Immature natural killer cell (primary cell): ENCODE measurements at regions not wholly inside any gene's neighbourhood (a gene's known extent, or its start where the extent isn't known, plus 50 kb on each side); places are given as distances from the start of the nearest gene placed in this dataset.

Experiments
- DNase-seq, 3 donors: peaks; one replicate each; pipeline ENCODE4 v3.0.0; 2022; ENCODE audit warnings: mixed read lengths in 1 of 3
- H3K27ac Mint-ChIP-seq, 6 donors: one replicate each; pipeline ENCODE4 v1.8.0; 2020; ENCODE audit warnings: mixed read lengths in 6 of 6, mild to moderate bottlenecking in 5 of 6, inconsistent platforms in 4 of 6, moderate library complexity in 3 of 6
- H3K27me3 Mint-ChIP-seq, 3 donors: one replicate each; pipeline ENCODE4 v1.8.0; 2020 to 2021; ENCODE audit warnings: low read depth in 3 of 3, mild to moderate bottlenecking in 3 of 3, mixed read lengths in 3 of 3, moderate library complexity in 3 of 3, inconsistent platforms in 1 of 3
- H3K36me3 Mint-ChIP-seq, 3 donors: one replicate each; pipeline ENCODE4 v1.8.0; 2020; ENCODE audit warnings: mixed read lengths in 3 of 3, inconsistent platforms in 2 of 3, mild to moderate bottlenecking in 2 of 3
- H3K4me1 Mint-ChIP-seq, 2 donors: one replicate each; pipeline ENCODE4 v1.8.0; 2020; ENCODE audit warnings: inconsistent platforms in 2 of 2, mild to moderate bottlenecking in 2 of 2, mixed read lengths in 2 of 2, moderate library complexity in 1 of 2
- H3K4me3 Mint-ChIP-seq, 5 donors: one replicate each; pipeline ENCODE4 v1.8.0; 2020; ENCODE audit warnings: mild to moderate bottlenecking in 5 of 5, mixed read lengths in 5 of 5, inconsistent platforms in 3 of 5, moderate library complexity in 3 of 5
- H3K9me3 Mint-ChIP-seq, 6 donors: one replicate each; pipeline ENCODE4 v1.8.0; 2020; ENCODE audit warnings: mild to moderate bottlenecking in 6 of 6, mixed read lengths in 6 of 6, inconsistent platforms in 4 of 6, moderate library complexity in 3 of 6

DNA sequence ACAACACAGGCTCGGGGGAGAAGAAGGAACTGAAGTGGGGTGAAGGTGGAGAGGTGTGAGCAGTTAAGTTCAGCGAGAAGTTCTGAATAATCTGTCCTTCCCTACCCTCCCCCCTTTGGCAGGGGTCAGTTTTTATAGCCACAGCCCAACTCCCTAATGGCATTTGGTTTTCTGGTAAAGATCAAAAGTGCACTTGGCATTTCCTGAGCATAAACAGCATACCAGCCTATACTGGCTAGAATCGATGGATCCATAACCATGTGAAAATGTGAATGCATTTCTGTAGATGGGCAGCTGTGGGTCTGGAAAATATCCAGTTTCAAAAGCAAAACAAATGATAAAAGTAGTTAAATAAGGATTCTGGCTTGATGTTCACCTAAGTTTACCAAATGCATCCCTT is 410.9 kb downstream of the PLK2 start:
- Mint-ChIP-seq H3K36me3 (peaks cover 0 to 8% (median 0%) of the 10 kb centered on the region in 3 donors), H3K27ac (no peak overlapping the region), H3K4me3 (no peak overlapping the region)

DNA sequence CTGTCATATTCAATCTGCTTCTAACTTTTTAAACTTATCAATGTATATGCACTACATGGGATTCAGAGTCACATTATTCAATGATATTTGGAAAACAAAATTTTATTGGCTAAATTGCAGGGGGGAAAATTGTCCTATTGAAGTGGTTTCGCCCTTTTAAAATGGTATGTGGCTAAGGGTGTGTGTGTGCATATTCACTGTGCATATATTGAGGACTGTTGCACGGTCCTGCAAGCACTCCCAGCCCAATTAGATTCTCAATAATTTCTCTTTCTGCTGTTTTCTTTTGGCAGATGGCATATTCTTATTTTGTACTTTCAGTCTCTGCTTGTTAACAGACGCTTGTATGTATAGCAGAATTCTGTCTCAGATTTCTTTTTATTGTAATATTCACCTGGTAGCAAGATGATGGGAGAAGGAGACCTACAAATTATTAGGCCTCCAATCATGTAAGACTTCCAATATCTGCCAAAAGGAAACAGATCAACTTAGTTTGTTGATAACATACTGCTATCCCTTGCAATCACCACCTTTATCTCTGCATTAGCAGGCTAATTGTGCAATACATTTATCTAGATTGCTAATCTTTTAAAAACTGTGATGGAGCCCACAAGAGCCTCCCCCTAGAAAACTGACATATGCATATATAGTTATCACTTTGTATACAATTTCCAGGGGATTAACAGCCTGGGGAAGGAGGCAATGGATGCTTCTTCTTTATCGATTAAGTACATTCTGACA is 411.5 kb downstream of the PLK2 start:
- Mint-ChIP-seq H3K27ac (no peak overlapping the region), H3K27me3 (no peaks in the 10 kb centered on the region), H3K4me1 (peaks cover 9 to 13% of the 10 kb centered on the region in 2 donors), H3K4me3 (no peak overlapping the region), H3K36me3 (peaks cover 0 to 6% (median 0%) of the 10 kb centered on the region in 3 donors), H3K9me3 (peaks cover 0 to 5% (median under 1%) of the 10 kb centered on the region in 6 donors)
- no peak for DNase-seq

More for the DNA sequence above, 410.9 kb downstream of the PLK2 start:
- Mint-ChIP-seq H3K4me1 (peaks cover 3 to 7% of the 10 kb centered on the region in 2 donors), H3K9me3 (peaks cover 0 to 5% (median under 1%) of the 10 kb centered on the region in 6 donors), H3K27me3 (peaks cover 0 to 2% (median under 1%) of the 10 kb centered on the region in 3 donors)
- DNase-seq, result no peak

DNA sequence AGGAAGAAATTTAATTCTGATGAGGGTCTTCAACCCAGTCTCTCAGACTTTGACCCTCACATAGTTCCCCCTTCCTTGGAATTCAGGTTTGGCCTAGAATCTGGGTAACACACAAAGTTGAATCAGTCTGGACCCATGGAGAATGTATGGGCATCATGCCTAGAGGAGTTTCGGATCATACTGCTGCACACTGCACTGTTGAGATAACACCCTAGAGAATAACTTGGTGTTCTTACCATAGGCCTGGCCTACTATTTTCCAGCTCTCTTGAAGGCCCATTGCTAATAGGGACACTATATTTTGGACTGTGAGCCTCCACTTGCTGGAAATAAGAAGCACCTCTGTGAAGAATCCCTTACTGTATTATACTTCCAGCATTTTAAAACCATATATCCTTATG is 413.5 kb downstream of the PLK2 start:
- Mint-ChIP-seq H3K9me3 (peaks cover 0 to 1% (median 0%) of the 10 kb centered on the region in 6 donors), H3K36me3 (peaks cover 0 to 4% (median 0%) of the 10 kb centered on the region in 3 donors), H3K27ac (no peak overlapping the region), H3K27me3 (no peaks in the 10 kb centered on the region), H3K4me1 (peaks cover 27 to 33% of the 10 kb centered on the region in 2 donors), H3K4me3 (no peak overlapping the region)
- no peak for DNase-seq

DNA sequence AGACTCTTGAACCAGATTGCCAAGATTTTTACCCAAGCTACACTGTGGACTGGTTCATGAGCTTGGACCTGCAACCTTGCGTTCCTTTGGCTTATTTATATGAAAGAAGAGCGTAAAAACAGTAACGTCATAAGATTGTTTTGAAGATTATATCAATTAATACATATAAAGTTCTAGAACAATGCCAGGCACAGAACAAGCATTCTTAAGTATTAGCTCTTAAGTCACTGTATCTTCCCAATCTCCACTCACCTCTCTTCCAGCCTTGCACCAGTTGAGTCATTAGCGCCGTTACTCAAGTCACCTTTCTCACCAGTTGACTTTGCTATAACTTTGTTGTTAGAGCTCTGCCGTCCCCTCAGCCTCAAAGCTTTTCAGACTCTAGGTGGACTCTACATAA is 415.7 kb downstream of the PLK2 start:
- no peak for DNase-seq
- Mint-ChIP-seq H3K9me3 (no peaks in the 10 kb centered on the region), H3K4me1 (peaks cover 35 to 49% of the 10 kb centered on the region in 2 donors), H3K27ac (no peak overlapping the region), H3K27me3 (no peaks in the 10 kb centered on the region), H3K36me3 (no peaks in the 10 kb centered on the region), H3K4me3 (peak overlapping the region in 1 of 5 donors; percentile 52)

DNA sequence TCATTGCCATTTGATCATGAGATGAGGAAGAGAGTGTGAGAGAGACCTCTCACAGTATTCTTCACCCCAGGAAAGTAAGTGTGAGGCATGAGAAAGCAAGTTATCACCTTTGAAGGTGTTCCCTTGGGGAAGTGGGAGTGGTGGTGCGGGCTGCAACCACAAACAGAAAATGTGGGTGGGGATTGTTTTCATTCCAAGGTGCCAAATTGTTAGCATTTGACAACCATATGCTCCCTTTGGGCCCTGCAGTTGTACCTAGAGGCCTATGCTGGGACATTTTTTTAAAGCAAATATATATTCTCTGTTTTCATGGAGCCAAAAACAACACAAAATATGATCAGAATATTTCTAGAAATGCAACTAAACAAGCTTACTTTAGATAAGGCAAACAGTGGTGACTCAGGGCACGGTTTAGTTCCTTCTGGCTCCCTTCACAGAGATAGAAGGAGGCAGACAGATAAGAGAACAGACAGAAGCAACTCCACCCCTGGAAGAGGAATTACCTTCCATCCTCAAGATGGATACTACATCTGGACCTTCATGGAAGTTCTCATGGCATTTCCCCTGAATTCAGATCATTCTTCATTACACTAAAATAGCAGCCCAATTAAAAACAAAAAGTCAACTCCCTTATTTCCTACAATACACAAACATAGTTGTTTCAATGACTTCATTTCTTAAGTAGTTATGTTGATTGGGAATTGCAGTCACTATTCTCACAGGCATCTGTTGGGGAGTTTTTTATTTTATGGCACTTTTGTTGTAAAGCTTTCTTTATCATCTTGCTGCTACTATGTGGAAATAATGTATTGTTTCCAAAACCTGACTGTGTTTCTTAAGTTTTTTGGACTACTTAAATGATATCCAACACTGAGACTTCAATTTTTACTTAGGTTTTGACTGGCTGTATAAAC is 416.6 kb downstream of the PLK2 start:
- Mint-ChIP-seq H3K27me3 (no peaks in the 10 kb centered on the region), H3K27ac (peak overlapping the region; percentile 2 to 85 (median 41)), H3K36me3 (no peaks in the 10 kb centered on the region), H3K4me1 (peaks cover 35 to 49% of the 10 kb centered on the region in 2 donors), H3K4me3 (peak overlapping the region; percentile 16 to 67 (median 34)), H3K9me3 (no peaks in the 10 kb centered on the region)
- peak; percentile 13 to 46 (median 27) for DNase-seq

DNA sequence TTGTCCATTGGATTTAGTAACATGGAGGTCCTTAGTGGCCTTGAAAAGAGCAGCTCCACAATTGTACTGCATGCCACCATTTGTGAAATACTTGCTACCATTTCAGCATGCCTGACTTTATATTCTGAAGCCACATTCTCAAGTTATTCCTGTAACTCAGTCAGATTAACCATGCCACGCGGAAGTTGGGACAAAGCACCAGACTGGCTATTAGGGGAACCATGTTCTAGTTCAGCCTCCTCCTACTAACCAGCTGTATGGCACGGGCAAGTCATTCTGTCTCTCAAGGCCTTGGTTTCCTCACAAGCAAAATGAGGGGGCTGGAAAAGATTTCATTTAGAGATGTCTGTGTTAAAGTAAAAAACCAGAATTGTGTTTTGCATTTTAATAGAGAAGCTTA is 418.0 kb downstream of the PLK2 start:
- Mint-ChIP-seq H3K27ac (peak overlapping the region in 2 of 6 donors; percentile 47 to 70), H3K9me3 (no peaks in the 10 kb centered on the region), H3K4me1 (peaks cover 35 to 49% of the 10 kb centered on the region in 2 donors), H3K4me3 (peak overlapping the region in 2 of 5 donors; percentile 7 to 45), H3K27me3 (no peaks in the 10 kb centered on the region), H3K36me3 (no peaks in the 10 kb centered on the region)
- no peak for DNase-seq

DNA sequence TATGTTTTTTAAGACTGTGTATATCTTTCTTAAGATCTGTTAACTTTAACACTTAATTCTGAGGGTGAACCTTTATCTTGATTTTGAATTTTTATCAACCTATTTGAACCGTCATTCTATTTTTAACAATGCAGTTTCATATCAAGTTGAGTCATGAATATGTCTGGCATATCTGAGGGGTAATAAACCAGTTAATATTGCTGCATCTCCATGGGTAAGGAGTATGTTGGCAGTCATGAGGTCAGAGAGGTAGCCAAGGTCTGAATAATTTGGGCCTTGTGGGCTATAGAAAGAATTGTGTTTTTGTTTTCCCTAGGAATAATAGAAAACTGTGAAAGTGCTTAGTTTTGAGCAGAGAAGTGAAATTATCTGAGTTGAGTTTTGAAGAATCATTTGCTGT is 419.0 kb downstream of the PLK2 start:
- Mint-ChIP-seq H3K27ac (peak overlapping the region in 3 of 6 donors; percentile 2 to 15 (median 15)), H3K4me3 (peak overlapping the region in 1 of 5 donors; percentile 12), H3K9me3 (no peaks in the 10 kb centered on the region), H3K4me1 (peaks cover 35 to 49% of the 10 kb centered on the region in 2 donors), H3K27me3 (no peaks in the 10 kb centered on the region), H3K36me3 (no peaks in the 10 kb centered on the region)
- no peak for DNase-seq

DNA sequence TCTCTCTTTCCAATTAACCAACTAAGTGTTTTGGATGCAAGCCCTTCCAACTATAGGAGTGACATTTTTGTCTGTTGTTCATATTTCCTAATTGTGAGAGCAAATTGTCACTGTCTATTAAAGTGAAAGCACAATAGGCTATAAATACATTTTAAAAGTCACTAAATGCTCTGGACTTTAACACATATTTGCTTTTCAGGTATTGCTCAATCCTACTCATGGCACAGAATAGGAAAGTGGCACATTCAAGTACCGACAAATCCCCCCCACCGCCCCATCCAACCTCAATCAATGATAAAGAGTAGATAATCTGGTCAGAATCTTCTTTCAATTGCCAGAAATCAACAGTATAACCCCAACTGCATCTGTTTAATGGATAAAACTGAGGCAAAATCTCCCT is 419.8 kb downstream of the PLK2 start:
- no peak for DNase-seq
- H3K27me3 Mint-ChIP-seq, result no peaks in the 10 kb centered on the region
- no peak overlapping the region for H3K4me3 Mint-ChIP-seq
- no peaks in the 10 kb centered on the region for H3K9me3 Mint-ChIP-seq
- H3K4me1 Mint-ChIP-seq, result peaks cover 35 to 49% of the 10 kb centered on the region in 2 donors
- H3K27ac Mint-ChIP-seq, result no peak overlapping the region
- no peaks in the 10 kb centered on the region for H3K36me3 Mint-ChIP-seq

DNA sequence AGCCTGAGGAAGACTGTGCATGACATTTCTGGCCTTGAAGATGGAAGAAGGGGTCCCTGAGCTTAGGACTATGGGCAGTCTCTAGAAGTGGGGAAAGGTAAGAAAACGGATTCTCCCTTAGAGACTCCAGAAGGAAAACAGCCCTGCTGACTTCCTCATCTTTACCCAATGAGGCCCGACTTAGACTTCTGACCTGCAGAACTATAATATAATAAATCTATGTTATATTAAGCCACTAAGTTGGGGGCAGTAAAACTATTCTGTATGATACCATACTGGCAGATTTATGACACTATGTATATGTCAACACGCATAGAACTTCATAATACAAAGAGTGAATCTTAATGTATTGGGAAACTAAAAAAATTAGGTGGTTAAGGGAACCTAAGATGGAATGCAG is 422.0 kb downstream of the PLK2 start:
- Mint-ChIP-seq H3K4me1 (peaks cover 21 to 31% of the 10 kb centered on the region in 2 donors), H3K27ac (no peak overlapping the region), H3K4me3 (no peak overlapping the region), H3K9me3 (no peaks in the 10 kb centered on the region), H3K27me3 (no peaks in the 10 kb centered on the region), H3K36me3 (no peaks in the 10 kb centered on the region)
- no peak for DNase-seq

DNA sequence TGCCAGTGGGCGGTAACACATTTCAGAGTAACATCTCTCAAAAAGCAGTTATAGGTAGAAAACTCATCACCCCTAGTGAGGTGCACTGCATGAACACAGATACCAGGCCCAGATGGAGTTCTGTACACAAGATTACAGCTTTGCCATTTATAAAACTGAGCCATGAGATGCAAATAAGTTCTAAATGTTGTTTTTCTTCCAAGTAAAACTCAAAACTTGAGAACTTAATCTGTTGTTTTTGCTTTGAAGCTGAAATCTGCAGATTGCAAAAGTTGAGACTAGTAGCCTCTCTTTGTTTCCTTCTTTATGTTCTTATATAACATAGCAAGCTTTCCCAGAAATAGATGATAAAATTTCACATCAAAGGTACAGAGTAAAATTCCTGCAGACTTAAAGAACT is 434.1 kb downstream of the PLK2 start:
- no peak for DNase-seq
- no peaks in the 10 kb centered on the region for H3K36me3 Mint-ChIP-seq
- no peaks in the 10 kb centered on the region for H3K4me1 Mint-ChIP-seq
- H3K27ac Mint-ChIP-seq, result no peak overlapping the region
- H3K9me3 Mint-ChIP-seq, result no peaks in the 10 kb centered on the region
- H3K27me3 Mint-ChIP-seq, result no peaks in the 10 kb centered on the region
- H3K4me3 Mint-ChIP-seq, result no peak overlapping the region

DNA sequence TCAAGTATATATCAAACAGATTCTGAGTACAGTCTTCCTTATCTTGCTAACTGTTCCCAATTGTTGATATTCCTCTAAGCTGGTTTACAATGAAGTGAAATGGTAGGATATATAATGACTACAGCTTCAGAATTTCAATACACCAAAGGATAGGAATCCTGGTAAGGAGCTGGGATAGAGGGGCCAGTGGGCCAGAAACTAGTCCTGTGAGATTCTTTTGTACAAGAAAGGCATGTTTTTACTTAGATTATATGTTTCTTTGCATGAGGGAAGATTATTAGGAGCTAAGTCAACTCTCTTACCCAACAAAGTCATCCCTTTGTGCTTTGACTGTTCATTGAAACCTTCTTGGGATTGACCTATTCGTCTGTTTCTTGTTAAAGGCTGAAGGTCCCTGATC is 435.7 kb downstream of the PLK2 start:
- Mint-ChIP-seq H3K9me3 (no peaks in the 10 kb centered on the region), H3K4me1 (no peaks in the 10 kb centered on the region), H3K27ac (no peak overlapping the region), H3K4me3 (no peak overlapping the region), H3K27me3 (no peaks in the 10 kb centered on the region), H3K36me3 (no peaks in the 10 kb centered on the region)
- no peak for DNase-seq

DNA sequence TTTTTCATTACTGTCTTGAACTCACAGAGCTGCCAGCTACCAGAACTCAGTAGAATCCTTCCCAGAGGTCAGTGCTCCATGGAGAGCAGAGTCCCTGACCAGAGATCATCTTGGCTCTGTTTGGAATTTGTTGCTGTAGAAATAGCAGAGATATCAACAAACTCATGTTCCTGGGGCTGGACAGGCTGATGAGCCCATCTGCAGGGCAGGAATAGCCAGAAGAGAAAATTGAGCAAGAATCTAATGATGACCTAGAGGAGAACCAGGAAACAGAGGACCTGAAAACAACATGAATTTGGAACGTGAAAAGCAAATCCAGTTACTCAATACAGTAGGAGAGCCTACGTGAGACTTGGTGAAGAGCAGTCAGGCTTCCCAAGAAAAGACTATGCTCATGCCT is 437.8 kb downstream of the PLK2 start:
- no peaks in the 10 kb centered on the region for H3K4me1 Mint-ChIP-seq
- DNase-seq, result no peak
- no peak overlapping the region for H3K27ac Mint-ChIP-seq
- no peaks in the 10 kb centered on the region for H3K36me3 Mint-ChIP-seq
- H3K4me3 Mint-ChIP-seq, result no peak overlapping the region
- no peaks in the 10 kb centered on the region for H3K27me3 Mint-ChIP-seq
- no peaks in the 10 kb centered on the region for H3K9me3 Mint-ChIP-seq

DNA sequence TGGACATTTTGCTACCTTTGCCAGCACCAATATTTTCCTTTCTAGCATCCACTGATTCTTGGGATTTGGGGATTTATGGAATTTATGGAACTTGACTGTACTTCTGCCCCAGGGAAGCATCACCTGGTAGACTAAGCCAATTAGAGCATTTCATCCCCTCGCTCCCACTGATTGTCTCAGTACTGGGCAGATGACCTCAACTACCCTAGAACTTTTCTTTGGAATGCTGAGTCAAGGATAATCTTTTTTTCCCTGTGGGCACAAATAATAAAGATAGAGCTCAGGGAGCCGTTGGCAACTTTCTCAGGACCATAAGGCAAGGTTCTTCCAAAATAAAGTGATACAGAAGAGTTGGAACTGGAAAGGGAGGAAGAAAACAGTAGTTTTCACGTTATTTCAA is 438.4 kb downstream of the PLK2 start:
- no peaks in the 10 kb centered on the region for H3K4me1 Mint-ChIP-seq
- no peak overlapping the region for H3K4me3 Mint-ChIP-seq
- H3K9me3 Mint-ChIP-seq, result no peaks in the 10 kb centered on the region
- no peaks in the 10 kb centered on the region for H3K36me3 Mint-ChIP-seq
- H3K27ac Mint-ChIP-seq, result no peak overlapping the region
- H3K27me3 Mint-ChIP-seq, result no peaks in the 10 kb centered on the region
- DNase-seq, result no peak

DNA sequence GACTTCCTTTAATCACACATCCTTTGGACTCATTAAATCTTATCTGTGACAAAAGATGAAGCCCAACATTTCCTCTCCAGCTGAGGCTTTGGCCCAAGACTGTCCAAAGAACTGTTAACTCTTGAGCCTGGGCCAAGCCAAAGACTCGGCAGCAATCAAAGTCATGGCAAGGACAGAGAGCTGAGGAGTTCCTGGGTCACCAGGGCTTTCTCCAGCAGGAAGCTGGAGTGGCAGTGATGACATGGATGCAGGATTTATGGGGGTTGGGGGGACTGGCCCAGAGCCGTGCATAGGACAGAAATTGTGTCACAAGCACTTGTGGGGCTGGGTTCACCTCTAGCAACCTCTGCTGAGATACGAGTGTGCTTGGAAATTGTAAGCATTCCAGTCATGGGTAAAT is 440.3 kb downstream of the PLK2 start:
- no peaks in the 10 kb centered on the region for H3K4me1 Mint-ChIP-seq
- peaks cover 0 to 5% (median 0%) of the 10 kb centered on the region in 6 donors for H3K9me3 Mint-ChIP-seq
- no peak for DNase-seq
- no peak overlapping the region for H3K27ac Mint-ChIP-seq
- H3K27me3 Mint-ChIP-seq, result no peaks in the 10 kb centered on the region
- H3K4me3 Mint-ChIP-seq, result no peak overlapping the region
- H3K36me3 Mint-ChIP-seq, result peaks cover 0 to 2% (median under 1%) of the 10 kb centered on the region in 3 donors
